ENCODE measurements at regions not wholly inside any gene's neighbourhood (a gene's known extent, or its start where the extent isn't known, plus 50 kb on each side); places are given as distances from the start of the nearest gene placed in this dataset.

DNA sequence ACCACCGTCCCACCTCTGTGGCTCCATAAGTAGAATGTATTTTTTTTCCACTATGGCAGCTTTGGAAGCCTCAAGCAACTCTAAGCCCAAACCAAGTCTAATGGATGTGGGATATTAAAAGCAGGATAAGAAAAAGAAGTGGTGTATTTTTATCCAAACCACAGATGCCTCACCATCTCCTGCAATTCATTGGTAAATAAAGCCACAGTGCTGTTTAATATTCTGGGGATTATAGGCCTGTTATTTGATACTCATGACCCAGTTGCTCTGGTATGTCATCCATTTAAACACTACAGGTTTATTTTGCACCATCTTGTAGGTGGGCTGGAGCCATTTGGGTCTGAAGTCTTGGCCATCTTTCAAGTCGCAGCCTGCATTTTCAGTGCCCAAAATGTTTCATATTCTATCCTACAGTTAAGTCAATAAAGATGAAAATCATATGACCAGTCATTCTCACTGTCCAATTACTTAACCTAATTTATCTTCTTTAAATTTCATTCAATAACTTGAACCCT lies 279.5 kb upstream of the EPHA4 start (continued):
- TF ChIP-seq, protein P1, sequence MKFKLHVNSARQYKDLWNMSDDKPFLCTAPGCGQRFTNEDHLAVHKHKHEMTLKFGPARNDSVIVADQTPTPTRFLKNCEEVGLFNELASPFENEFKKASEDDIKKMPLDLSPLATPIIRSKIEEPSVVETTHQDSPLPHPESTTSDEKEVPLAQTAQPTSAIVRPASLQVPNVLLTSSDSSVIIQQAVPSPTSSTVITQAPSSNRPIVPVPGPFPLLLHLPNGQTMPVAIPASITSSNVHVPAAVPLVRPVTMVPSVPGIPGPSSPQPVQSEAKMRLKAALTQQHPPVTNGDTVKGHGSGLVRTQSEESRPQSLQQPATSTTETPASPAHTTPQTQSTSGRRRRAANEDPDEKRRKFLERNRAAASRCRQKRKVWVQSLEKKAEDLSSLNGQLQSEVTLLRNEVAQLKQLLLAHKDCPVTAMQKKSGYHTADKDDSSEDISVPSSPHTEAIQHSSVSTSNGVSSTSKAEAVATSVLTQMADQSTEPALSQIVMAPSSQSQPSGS (IDR thresholded peaks at IDR 0.05; ENCODE audit: low read length) = no peak
- TF ChIP-seq ASH2L (IDR thresholded peaks at IDR 0.05; ENCODE audit: low read length) (no peak), RBBP5 (IDR thresholded peaks at IDR 0.05; ENCODE audit: borderline replicate concordance, low read depth, low read length) (no peak)

All from H1 (cell line).